Esophagus muscularis mucosa (tissue), 4 donors: ENCODE measurements at regions not wholly inside any gene's neighbourhood (a gene's known extent, or its start where the extent isn't known, plus 50 kb on each side); places are given as distances from the start of the nearest gene placed in this dataset.

Experiments used
- DNase-seq: peaks from one replicate; pipeline ENCODE4 v3.0.0-alpha.2; 2017; ENCODE audit errors: extremely low spot score
- H3K27ac ChIP-seq, 4 donors: fragments of 200-600 bp; sonication (generic); replicated peaks in 1 of 4; 1 replicate in 3 of 4; 2 replicates in 1 of 4; pipeline ENCODE4 v1.5.1; 2016 to 2019; ENCODE audit warnings: mild to moderate bottlenecking in 1 of 4
- H3K27me3 ChIP-seq, 4 donors: fragments of 200-600 bp; sonication (generic); one replicate each; pipeline versions ENCODE4 v1.5.1 to v1.6.0; 2016 to 2019
- H3K36me3 ChIP-seq, 4 donors: fragments of 200-600 bp; sonication (generic); one replicate each; pipeline ENCODE4 v1.5.1; 2016 to 2019
- H3K4me1 ChIP-seq, 4 donors: fragments of 200-600 bp; sonication (generic); one replicate each; pipeline ENCODE4 v1.5.1; 2016 to 2019
- H3K4me3 ChIP-seq, 4 donors: fragments of 200-600 bp; sonication (generic); 1 replicate in 2 of 4; 2 replicates in 2 of 4; pipeline ENCODE4 v1.5.1; 2016 to 2019; ENCODE audit warnings: mild to moderate bottlenecking in 4 of 4, moderate library complexity in 1 of 4
- H3K9me3 ChIP-seq, 4 donors: fragments of 200-600 bp; sonication (generic); 1 replicate in 3 of 4; 2 replicates in 1 of 4; pipeline ENCODE4 v1.5.1; 2016 to 2019
- CTCF ChIP-seq, 3 experiments: fragments of 200-600 bp in 2 of 3; fragments of 450-650 bp in 1 of 3; sonication (generic) in 2 of 3; IDR thresholded peaks; one replicate each; pipeline ENCODE4 v1.5.1; 2017 to 2019; ENCODE audit warnings: antibody characterized with exemption in 3 of 3, mild to moderate bottlenecking in 2 of 3, moderate library complexity in 1 of 3
- EP300 ChIP-seq: sonication (generic); formaldehyde crosslinking; IDR thresholded peaks from one replicate; pipeline ENCODE4 v1.6.1; 2017; ENCODE audit warnings: antibody characterized with exemption
- POLR2A ChIP-seq: fragments of 450-650 bp; IDR thresholded peaks from one replicate; pipeline ENCODE4 v1.6.1; 2017; ENCODE audit warnings: antibody characterized with exemption, moderate library complexity, mild to moderate bottlenecking, low read depth
- POLR2AphosphoS5 ChIP-seq, 2 donors: sonication (generic); formaldehyde crosslinking; IDR thresholded peaks; one replicate each; pipeline ENCODE4 v1.6.1; 2017; ENCODE audit warnings: antibody characterized with exemption in 2 of 2
- WGBS: methylation state at CpG from one replicate; pipeline ENCODE4 v1.1.5; 2018; 5-methylcytosine and 5-hydroxymethylcytosine counted together
- intact Hi-C: fragments of 100-400 bp; cut with DNase I; formaldehyde crosslinking; loops from one replicate; pipeline ENCODE4 v1.15.1; 2023

DNA sequence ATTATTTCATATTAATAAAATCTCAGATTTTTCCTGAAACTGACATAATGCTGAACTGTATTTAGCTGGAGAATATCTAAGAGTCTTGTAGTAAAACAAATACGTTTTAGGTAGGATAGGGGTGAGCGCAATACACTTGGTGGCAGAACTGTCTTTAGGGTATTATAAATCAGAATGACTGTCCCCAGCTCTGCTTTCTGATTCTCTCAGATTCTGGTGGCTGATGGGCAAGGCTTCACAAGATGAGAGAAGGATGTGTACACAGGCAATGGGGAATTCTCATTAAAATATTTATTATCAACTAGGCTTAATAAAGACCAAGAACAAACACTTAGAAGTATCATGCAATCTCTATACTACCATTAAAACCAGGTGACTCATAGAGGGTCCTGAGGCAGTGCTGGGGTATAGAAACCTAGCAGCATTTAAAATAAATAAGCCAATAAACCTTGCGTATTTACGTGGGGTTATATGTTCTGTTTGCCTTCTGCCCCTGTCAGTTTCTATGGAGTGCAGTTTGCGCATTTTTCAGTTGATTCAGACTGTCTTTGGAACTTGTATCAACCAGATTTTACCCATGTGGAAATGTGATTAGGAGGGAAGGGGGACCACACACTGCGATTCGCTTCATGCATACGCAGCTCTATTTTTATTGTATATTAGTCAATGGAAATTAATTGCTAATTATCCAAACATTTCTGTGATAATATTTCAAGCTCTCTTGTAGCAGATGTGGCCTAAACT, 1150.7 kb upstream of the WWC1 start:
- WGBS = 95% methylated on average over 8 of the region's 8 CpGs

GRCh38 chr5:167143716-167144115, 1147.7 kb upstream of the WWC1 start:
- H3K4me3 ChIP-seq = no peak overlapping the region
- H3K36me3 ChIP-seq = no peaks in the 10 kb centered on the region
- intact Hi-C loops = no loop called here
- TF ChIP-seq CTCF (IDR thresholded peaks at IDR 0.05) = no peak
- no peak for TF ChIP-seq EP300
- TF ChIP-seq POLR2AphosphoS5 (IDR thresholded peaks at IDR 0.05) = no peak
- no peaks in the 10 kb centered on the region for H3K27me3 ChIP-seq
- DNase-seq = no peak
- no peaks in the 10 kb centered on the region for H3K9me3 ChIP-seq
- 93% methylated on average over 9 of the region's 9 CpGs for WGBS
- H3K4me1 ChIP-seq = no peaks in the 10 kb centered on the region
- H3K27ac ChIP-seq = no peak overlapping the region

More for the DNA sequence above, 1150.7 kb upstream of the WWC1 start:
- Histone ChIP-seq H3K4me3 (no peak overlapping the region), H3K9me3 (peaks cover 0 to 5% (median 0%) of the 10 kb centered on the region in 4 donors), H3K27ac (no peak overlapping the region), H3K27me3 (no peaks in the 10 kb centered on the region), H3K36me3 (no peaks in the 10 kb centered on the region), H3K4me1 (no peaks in the 10 kb centered on the region)
- DNase-seq = no peak
- TF ChIP-seq POLR2AphosphoS5 (IDR thresholded peaks at IDR 0.05) = no peak
- TF ChIP-seq POLR2A = no peak
- no peak for TF ChIP-seq EP300
- TF ChIP-seq CTCF (IDR thresholded peaks at IDR 0.05) = no peak
- intact Hi-C loops = no loop called here

DNA sequence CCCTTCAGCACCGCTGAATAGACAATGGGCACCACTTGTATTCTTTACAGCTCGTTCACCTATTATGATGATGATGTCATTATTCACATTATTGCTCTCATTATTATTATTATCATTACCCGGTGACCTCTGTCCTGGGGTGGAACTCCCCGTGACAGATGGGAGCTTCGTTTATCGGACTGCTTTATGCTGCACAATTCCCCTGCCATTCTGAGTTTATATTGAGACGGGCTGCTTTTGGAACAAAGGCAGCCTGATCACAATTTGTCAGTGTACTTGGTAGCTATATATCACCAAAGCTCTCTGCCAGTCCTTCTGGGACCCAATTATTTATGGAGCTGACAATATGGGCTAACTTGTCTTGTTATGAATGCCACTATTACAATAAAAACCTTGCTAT, 1145.6 kb upstream of the WWC1 start:
- intact Hi-C loops = no loop called here
- 67% methylated on average over 6 of the region's 7 CpGs for WGBS
- H3K27me3 ChIP-seq = no peaks in the 10 kb centered on the region

GRCh38 chr5:167147879-167148278, 1143.6 kb upstream of the WWC1 start:
- intact Hi-C loops = no loop called here
- WGBS = 70% methylated on average over 3 of the region's 3 CpGs
- no peaks in the 10 kb centered on the region for H3K27me3 ChIP-seq

More for the DNA sequence above, 1145.6 kb upstream of the WWC1 start:
- no peaks in the 10 kb centered on the region for H3K9me3 ChIP-seq
- no peak for TF ChIP-seq POLR2AphosphoS5 (IDR thresholded peaks at IDR 0.05)
- no peak for TF ChIP-seq EP300
- no peak for TF ChIP-seq CTCF (IDR thresholded peaks at IDR 0.05)
- no peak for TF ChIP-seq POLR2A
- no peak overlapping the region for H3K27ac ChIP-seq
- DNase-seq = no peak
- no peak overlapping the region for H3K4me3 ChIP-seq
- H3K36me3 ChIP-seq = no peaks in the 10 kb centered on the region
- no peaks in the 10 kb centered on the region for H3K4me1 ChIP-seq

More at GRCh38 chr5:167147879-167148278, 1143.6 kb upstream of the WWC1 start:
- no peaks in the 10 kb centered on the region for H3K4me1 ChIP-seq
- H3K27ac ChIP-seq = no peak overlapping the region
- no peak overlapping the region for H3K4me3 ChIP-seq
- no peaks in the 10 kb centered on the region for H3K36me3 ChIP-seq
- no peaks in the 10 kb centered on the region for H3K9me3 ChIP-seq
- no peak for DNase-seq
- TF ChIP-seq POLR2A = no peak
- TF ChIP-seq CTCF (IDR thresholded peaks at IDR 0.05) = no peak
- no peak for TF ChIP-seq POLR2AphosphoS5 (IDR thresholded peaks at IDR 0.05)
- TF ChIP-seq EP300 = no peak
